Mesothelial cell of epicardium (in vitro differentiated cells): ENCODE measurements at regions not wholly inside any gene's neighbourhood (a gene's known extent, or its start where the extent isn't known, plus 50 kb on each side); places are given as distances from the start of the nearest gene placed in this dataset.
"Not testable (repeated sequence)": the region's sequence is repeated elsewhere in the genome, so short reads cannot be mapped to it uniquely, and the experiment has no call there.

ENCODE experiments used
- DNase-seq, 2 experiments: peaks; one replicate each; pipeline ENCODE4 v3.0.0; 2021; ENCODE audit warnings: low spot score in 2 of 2; ENCODE audit not compliant: unreplicated experiment in 2 of 2
- H3K27ac Mint-ChIP-seq: 2 replicates; pipeline ENCODE4 v1.8.0; 2021; ENCODE audit warnings: mixed read lengths
- H3K27me3 Mint-ChIP-seq: 2 replicates; pipeline ENCODE4 v1.8.0; 2021; ENCODE audit warnings: low read depth, mixed read lengths
- H3K36me3 Mint-ChIP-seq: 2 replicates; pipeline ENCODE4 v1.8.0; 2021; ENCODE audit warnings: mixed read lengths
- H3K4me1 Mint-ChIP-seq: 2 replicates; pipeline ENCODE4 v1.8.0; 2021; ENCODE audit warnings: mixed read lengths
- H3K4me3 Mint-ChIP-seq: 2 replicates; pipeline ENCODE4 v1.8.0; 2021; ENCODE audit warnings: mild to moderate bottlenecking, moderate library complexity, mixed read lengths
- H3K9me3 Mint-ChIP-seq: 2 replicates; pipeline ENCODE4 v1.8.0; 2021; ENCODE audit warnings: mixed read lengths
- TF ChIP-seq, protein P1 (sequence below): fragments of 200-600 bp; sonication (generic); IDR thresholded peaks from one replicate; pipeline ENCODE4 v1.5.0; 2021; ENCODE audit warnings: antibody characterized with exemption; ENCODE audit not compliant: unreplicated experiment

DNA sequence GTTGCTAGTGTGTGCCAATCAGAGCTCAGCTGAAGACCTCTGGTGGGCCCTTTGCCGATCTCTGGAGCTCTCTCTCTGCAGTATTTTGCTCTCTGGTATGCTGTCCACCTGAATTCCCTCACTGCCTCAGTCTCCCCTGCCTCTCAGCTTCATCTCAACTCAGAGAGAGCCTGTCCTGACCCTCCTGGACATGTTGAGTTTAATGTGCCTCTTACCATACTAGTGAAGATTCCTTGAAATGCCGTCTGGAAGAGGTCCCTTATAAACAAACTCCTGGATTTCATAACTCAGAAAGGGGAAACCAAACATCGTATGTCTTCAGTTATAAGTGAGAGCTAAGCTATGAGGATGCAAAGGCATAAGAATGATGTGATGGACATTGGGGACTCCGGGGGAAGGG lies 231.1 kb upstream of the ZNF217 start:
- no peak overlapping the region for H3K27ac Mint-ChIP-seq

DNA sequence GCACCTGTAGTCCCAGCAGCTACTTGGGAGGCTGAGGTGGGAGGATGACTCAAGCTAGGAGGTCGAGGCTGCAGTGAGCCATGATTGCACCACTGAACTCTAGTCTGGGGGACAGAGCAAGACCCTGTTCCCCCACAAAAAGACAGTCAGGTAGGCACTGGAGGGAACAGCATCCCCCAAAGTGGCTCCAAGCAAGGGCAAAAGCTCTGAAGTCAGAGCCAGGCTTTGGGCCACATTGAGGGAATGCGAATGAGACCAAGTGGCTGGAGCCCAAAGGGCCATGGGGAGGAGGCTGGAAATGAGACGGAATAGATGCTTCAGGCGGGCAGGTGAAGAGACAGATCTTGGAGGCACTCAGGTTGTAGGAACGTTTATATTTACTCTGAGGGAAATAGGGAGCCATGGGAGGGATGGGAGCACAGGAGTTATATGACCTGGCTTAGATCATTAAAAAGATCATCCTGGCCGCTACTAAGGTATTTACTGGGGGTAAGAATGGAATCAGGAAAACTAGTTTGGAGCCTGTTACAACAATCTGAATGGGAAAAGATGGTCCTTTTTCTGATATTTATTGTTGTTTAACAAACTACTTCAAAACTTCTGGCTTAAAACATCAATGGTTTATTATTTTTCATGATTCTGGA lies 229.6 kb upstream of the ZNF217 start:
- no peaks in the 10 kb centered on the region for H3K27me3 Mint-ChIP-seq
- DNase-seq: no peak
- H3K4me1 Mint-ChIP-seq: peaks cover 7% of the 10 kb centered on the region
- TF ChIP-seq, protein P1, sequence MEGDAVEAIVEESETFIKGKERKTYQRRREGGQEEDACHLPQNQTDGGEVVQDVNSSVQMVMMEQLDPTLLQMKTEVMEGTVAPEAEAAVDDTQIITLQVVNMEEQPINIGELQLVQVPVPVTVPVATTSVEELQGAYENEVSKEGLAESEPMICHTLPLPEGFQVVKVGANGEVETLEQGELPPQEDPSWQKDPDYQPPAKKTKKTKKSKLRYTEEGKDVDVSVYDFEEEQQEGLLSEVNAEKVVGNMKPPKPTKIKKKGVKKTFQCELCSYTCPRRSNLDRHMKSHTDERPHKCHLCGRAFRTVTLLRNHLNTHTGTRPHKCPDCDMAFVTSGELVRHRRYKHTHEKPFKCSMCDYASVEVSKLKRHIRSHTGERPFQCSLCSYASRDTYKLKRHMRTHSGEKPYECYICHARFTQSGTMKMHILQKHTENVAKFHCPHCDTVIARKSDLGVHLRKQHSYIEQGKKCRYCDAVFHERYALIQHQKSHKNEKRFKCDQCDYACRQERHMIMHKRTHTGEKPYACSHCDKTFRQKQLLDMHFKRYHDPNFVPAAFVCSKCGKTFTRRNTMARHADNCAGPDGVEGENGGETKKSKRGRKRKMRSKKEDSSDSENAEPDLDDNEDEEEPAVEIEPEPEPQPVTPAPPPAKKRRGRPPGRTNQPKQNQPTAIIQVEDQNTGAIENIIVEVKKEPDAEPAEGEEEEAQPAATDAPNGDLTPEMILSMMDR: no peak
- H3K27ac Mint-ChIP-seq: no peak overlapping the region
- H3K9me3 Mint-ChIP-seq: peaks cover 15% of the 10 kb centered on the region
- H3K4me3 Mint-ChIP-seq: no peak overlapping the region
- peaks cover 3% of the 10 kb centered on the region for H3K36me3 Mint-ChIP-seq

More for the DNA sequence above, 231.1 kb upstream of the ZNF217 start:
- no peaks in the 10 kb centered on the region for H3K9me3 Mint-ChIP-seq
- H3K4me1 Mint-ChIP-seq: peaks cover 22% of the 10 kb centered on the region
- no peaks in the 10 kb centered on the region for H3K36me3 Mint-ChIP-seq
- no peak for DNase-seq
- H3K27me3 Mint-ChIP-seq: no peaks in the 10 kb centered on the region
- no peak overlapping the region for H3K4me3 Mint-ChIP-seq
- TF ChIP-seq, protein P1: no peak

DNA sequence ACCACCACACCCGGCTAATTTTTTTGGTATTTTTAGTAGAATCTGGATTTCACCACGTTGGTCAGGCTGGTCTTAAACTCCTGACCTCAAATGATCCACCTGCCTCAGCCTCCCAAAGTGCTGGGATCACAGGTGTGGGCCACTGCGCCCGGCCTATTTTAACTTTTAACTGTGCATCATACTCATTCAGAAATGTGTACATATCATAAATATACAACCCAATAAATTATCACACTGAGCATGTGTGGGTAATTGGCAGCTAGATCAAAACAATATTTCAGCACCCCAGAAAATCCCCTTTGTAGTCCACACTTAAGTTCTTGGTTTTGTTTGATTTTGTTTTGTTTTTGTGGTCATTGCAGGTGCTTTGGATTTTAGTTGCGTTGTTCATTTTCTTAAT lies 228.9 kb upstream of the ZNF217 start:
- peaks cover 3% of the 10 kb centered on the region for H3K36me3 Mint-ChIP-seq

DNA sequence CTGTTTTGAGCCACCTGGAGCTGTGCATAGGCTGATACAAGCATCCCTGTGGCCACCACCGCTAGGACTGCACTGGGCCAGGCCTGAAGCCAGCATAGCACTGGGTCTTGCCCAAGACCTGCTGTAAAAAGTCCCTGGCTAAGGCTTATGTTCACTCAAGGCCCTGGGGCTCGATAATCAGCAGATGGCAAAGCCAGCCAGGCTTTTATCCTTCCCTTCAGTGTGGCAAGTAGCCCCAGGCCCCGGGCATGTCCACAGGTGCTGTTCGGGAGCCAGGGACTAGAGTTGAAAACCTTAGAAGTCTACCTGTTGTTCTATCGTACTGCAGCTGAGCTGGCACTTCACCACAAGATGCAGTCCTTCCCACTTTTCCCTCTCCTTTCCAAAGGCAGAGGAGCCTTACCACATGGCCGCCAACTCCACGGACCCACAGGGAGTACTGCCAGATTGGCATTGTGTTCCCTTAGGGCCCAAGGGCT lies 226.4 kb upstream of the ZNF217 start:
- H3K9me3 Mint-ChIP-seq: peaks cover 22% of the 10 kb centered on the region
- no peaks in the 10 kb centered on the region for H3K27me3 Mint-ChIP-seq

More for the DNA sequence above, 228.9 kb upstream of the ZNF217 start:
- no peak overlapping the region for H3K4me3 Mint-ChIP-seq
- no peak overlapping the region for H3K27ac Mint-ChIP-seq
- peaks cover 22% of the 10 kb centered on the region for H3K9me3 Mint-ChIP-seq
- H3K4me1 Mint-ChIP-seq: no peaks in the 10 kb centered on the region
- TF ChIP-seq, protein P1: no peak
- no peak for DNase-seq
- H3K27me3 Mint-ChIP-seq: no peaks in the 10 kb centered on the region

DNA sequence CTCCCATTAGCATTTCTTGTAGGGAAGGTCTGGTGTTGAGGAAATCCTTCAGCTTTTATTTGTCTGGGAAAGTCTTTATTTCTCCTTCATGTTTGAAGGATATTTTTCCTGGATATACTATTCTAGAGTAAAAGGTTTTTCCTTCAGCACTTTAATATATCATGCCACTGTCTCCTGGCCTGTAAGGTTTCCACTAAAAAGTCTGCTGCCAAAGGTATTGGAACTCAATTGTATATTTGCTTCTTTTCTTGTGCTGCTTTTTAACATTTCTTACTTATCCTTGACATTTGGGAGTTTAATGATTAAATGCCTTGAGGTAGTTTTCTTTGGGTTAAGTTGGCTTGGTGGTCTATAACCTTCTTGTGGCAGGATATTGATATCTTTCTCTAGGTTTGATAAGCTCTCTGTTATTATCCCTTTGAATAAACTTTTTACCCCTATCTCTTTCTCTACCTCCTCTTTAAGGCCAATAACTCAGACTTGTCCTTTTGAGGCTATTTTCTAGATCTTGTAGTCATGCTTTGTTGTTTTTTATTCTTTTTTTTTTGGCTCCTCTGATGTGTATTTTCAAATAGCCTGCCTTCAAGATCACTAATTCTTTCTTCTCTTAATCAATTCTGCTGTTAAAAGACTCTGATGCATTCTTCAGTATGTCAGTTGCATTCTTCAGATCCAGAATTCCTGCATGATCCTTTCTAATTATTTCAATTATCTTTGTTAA lies 225.0 kb upstream of the ZNF217 start:
- no peak for DNase-seq
- Mint-ChIP-seq H3K9me3 (peaks cover 22% of the 10 kb centered on the region), H3K4me1 (peaks cover 11% of the 10 kb centered on the region), H3K36me3 (peaks cover 3% of the 10 kb centered on the region), H3K27ac (no peak overlapping the region), H3K4me3 (no peak overlapping the region), H3K27me3 (no peaks in the 10 kb centered on the region)
- TF ChIP-seq, protein P1: no peak

More for the DNA sequence above, 226.4 kb upstream of the ZNF217 start:
- no peak overlapping the region for H3K4me3 Mint-ChIP-seq
- H3K27ac Mint-ChIP-seq: no peak overlapping the region
- peaks cover 6% of the 10 kb centered on the region for H3K4me1 Mint-ChIP-seq
- no peak for DNase-seq
- TF ChIP-seq, protein P1: no peak
- H3K36me3 Mint-ChIP-seq: peaks cover 3% of the 10 kb centered on the region

DNA sequence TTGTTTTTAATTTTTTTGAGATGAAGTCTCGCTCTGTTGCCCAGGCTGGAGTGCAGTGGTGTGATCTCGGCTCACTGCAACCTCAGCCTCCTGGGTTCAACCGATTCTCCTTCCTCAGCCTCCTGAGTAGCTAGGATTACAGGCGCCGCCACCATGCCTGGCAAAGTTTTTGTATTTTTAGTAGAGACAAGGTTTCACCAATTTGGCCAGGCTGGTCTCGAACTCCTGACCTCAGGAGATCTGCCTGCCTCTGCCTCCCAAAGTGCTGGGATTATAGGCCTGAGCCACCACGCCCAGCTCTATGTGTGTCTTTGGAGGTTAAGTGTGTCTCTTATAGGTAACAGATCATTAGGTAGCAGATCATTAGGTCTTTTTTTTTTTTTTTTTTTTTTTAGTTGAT lies 223.9 kb upstream of the ZNF217 start:
- Mint-ChIP-seq H3K4me1 (peaks cover 11% of the 10 kb centered on the region), H3K9me3 (peaks cover 22% of the 10 kb centered on the region)
- H3K27ac Mint-ChIP-seq, H3K4me3 Mint-ChIP-seq, H3K27me3 Mint-ChIP-seq, H3K36me3 Mint-ChIP-seq, DNase-seq: not testable (repeated sequence)
